DND-41 (cell line): ENCODE measurements at regions not wholly inside any gene's neighbourhood (a gene's known extent, or its start where the extent isn't known, plus 50 kb on each side); places are given as distances from the start of the nearest gene placed in this dataset.

ENCODE experiments used
- EZH2 ChIP-seq: IDR thresholded peaks from 3 replicates; pipeline ENCODE4 v1.6.1; 2012; ENCODE audit warnings: borderline replicate concordance, low read depth, mild to moderate bottlenecking, moderate library complexity, low read length, inconsistent platforms; ENCODE audit not compliant: severe bottlenecking
- TF ChIP-seq, protein P1 (sequence below): IDR thresholded peaks from 2 replicates; pipeline ENCODE4 v1.5.1; 2012; ENCODE audit warnings: borderline replicate concordance, low read length, moderate library complexity, mild to moderate bottlenecking; ENCODE audit not compliant: poor library complexity, severe bottlenecking; ENCODE audit errors: extremely low read depth

- TF ChIP-seq, protein P1, sequence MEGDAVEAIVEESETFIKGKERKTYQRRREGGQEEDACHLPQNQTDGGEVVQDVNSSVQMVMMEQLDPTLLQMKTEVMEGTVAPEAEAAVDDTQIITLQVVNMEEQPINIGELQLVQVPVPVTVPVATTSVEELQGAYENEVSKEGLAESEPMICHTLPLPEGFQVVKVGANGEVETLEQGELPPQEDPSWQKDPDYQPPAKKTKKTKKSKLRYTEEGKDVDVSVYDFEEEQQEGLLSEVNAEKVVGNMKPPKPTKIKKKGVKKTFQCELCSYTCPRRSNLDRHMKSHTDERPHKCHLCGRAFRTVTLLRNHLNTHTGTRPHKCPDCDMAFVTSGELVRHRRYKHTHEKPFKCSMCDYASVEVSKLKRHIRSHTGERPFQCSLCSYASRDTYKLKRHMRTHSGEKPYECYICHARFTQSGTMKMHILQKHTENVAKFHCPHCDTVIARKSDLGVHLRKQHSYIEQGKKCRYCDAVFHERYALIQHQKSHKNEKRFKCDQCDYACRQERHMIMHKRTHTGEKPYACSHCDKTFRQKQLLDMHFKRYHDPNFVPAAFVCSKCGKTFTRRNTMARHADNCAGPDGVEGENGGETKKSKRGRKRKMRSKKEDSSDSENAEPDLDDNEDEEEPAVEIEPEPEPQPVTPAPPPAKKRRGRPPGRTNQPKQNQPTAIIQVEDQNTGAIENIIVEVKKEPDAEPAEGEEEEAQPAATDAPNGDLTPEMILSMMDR = no peak
- TF ChIP-seq EZH2 = no peak
These were observed 356.0 kb upstream of the GALNT5 start for GRCh38 chr2:156901373-156902031.
